Natural killer cell (primary cell): ENCODE measurements at regions not wholly inside any gene's neighbourhood (a gene's known extent, or its start where the extent isn't known, plus 50 kb on each side); places are given as distances from the start of the nearest gene placed in this dataset.

ENCODE experiments used
- ATAC-seq, 3 donors: fragments of 150-1000 bp in 2 of 3; fragments of 200-7000 bp in 1 of 3; cut with Tn5 transposase; 1 replicate in 1 of 3; 2 replicates in 2 of 3; pipeline ENCODE4 v1.10.0; 2021; ENCODE audit warnings: mild to moderate bottlenecking in 2 of 3, moderate library complexity in 2 of 3
- DNase-seq, 2 donors: peaks; one replicate each; pipeline versions ENCODE4 v3.0.0 to v3.0.0-alpha.2; 2013 to 2021; ENCODE audit warnings: mixed read lengths in 1 of 2
- H3K27ac ChIP-seq: one replicate; pipeline ENCODE4 v1.5.1; 2013; ENCODE audit warnings: mild to moderate bottlenecking, low read length
- H3K27me3 ChIP-seq: one replicate; pipeline ENCODE4 v1.6.1; 2013; ENCODE audit warnings: low read length; ENCODE audit not compliant: control insufficient read depth, insufficient read depth
- H3K36me3 ChIP-seq: one replicate; pipeline ENCODE4 v1.6.1; 2013; ENCODE audit warnings: low read length; ENCODE audit not compliant: control insufficient read depth, insufficient read depth
- H3K4me1 ChIP-seq: one replicate; pipeline ENCODE4 v1.6.1; 2013; ENCODE audit warnings: low read length; ENCODE audit not compliant: control insufficient read depth, insufficient read depth
- H3K4me3 ChIP-seq: one replicate; pipeline ENCODE4 v1.5.1; 2013; ENCODE audit warnings: low read length
- H3K9me3 ChIP-seq: one replicate; pipeline ENCODE4 v1.6.1; 2013; ENCODE audit warnings: low read length; ENCODE audit not compliant: control insufficient read depth, insufficient read depth
- H3K27ac Mint-ChIP-seq, 2 donors: one replicate each; pipeline ENCODE4 v1.8.0; 2022; ENCODE audit warnings: mild to moderate bottlenecking in 2 of 2, mixed read lengths in 2 of 2, moderate library complexity in 1 of 2
- H3K27me3 Mint-ChIP-seq, 2 donors: one replicate each; pipeline ENCODE4 v1.8.0; 2022; ENCODE audit warnings: low read depth in 2 of 2, mixed read lengths in 2 of 2
- H3K36me3 Mint-ChIP-seq: one replicate; pipeline ENCODE4 v1.8.0; 2022; ENCODE audit warnings: mixed read lengths
- H3K4me1 Mint-ChIP-seq, 2 donors: one replicate each; pipeline ENCODE4 v1.8.0; 2022; ENCODE audit warnings: mixed read lengths in 2 of 2
- H3K4me3 Mint-ChIP-seq: one replicate; pipeline ENCODE4 v1.8.0; 2022; ENCODE audit warnings: mild to moderate bottlenecking, moderate library complexity, mixed read lengths
- H3K9me3 Mint-ChIP-seq, 2 donors: one replicate each; pipeline ENCODE4 v1.8.0; 2022; ENCODE audit warnings: mixed read lengths in 2 of 2
- CTCF ChIP-seq: fragments of 200-600 bp; IDR thresholded peaks from one replicate; pipeline ENCODE4 v1.8.0; 2022; ENCODE audit warnings: antibody characterized with exemption
- WGBS: methylation state at CpG from one replicate; pipeline ENCODE4 v1.1.7; 2013; ENCODE audit warnings: missing lambda C conversion rate; ENCODE audit not compliant: insufficient coverage; 5-methylcytosine and 5-hydroxymethylcytosine counted together
- intact Hi-C: fragments of 100-400 bp; cut with micrococcal nuclease; formaldehyde crosslinking; loops from one replicate; pipeline ENCODE4 v1.14.2; 2022

- no peak for TF ChIP-seq CTCF
- H3K36me3 Mint-ChIP-seq = no peaks in the 10 kb centered on the region
- Histone ChIP-seq H3K27me3 (no peaks in the 10 kb centered on the region), H3K4me1 (no peaks in the 10 kb centered on the region), H3K9me3 (no peaks in the 10 kb centered on the region), H3K27ac (no peak overlapping the region), H3K36me3 (no peaks in the 10 kb centered on the region), H3K4me3 (no peak overlapping the region)
- no peak for DNase-seq
- no peak overlapping the region for H3K4me3 Mint-ChIP-seq
- H3K9me3 Mint-ChIP-seq = no peaks in the 10 kb centered on the region
- intact Hi-C loops = no loop called here
- 9% methylated on average over 1 of the region's 2 CpGs for WGBS
- no peak overlapping the region for H3K27ac Mint-ChIP-seq
- no peaks in the 10 kb centered on the region for H3K4me1 Mint-ChIP-seq
- no peaks in the 10 kb centered on the region for H3K27me3 Mint-ChIP-seq
- no peak for ATAC-seq
Measured at GRCh38 chrX:124555036-124555595, 208.8 kb downstream of the SH2D1A start.

- no peak for DNase-seq
- H3K27me3 ChIP-seq = no peaks in the 10 kb centered on the region
- Mint-ChIP-seq H3K9me3 (no peaks in the 10 kb centered on the region), H3K27me3 (no peaks in the 10 kb centered on the region), H3K36me3 (no peaks in the 10 kb centered on the region), H3K4me3 (no peak overlapping the region), H3K4me1 (no peaks in the 10 kb centered on the region), H3K27ac (no peak overlapping the region)
- TF ChIP-seq CTCF = no peak
- 100% methylated on average over 1 of the region's 1 CpG for WGBS
- no peaks in the 10 kb centered on the region for H3K36me3 ChIP-seq
- no peaks in the 10 kb centered on the region for H3K9me3 ChIP-seq
- H3K4me3 ChIP-seq = no peak overlapping the region
- intact Hi-C loops = no loop called here
- no peak for ATAC-seq
- no peak overlapping the region for H3K27ac ChIP-seq
- H3K4me1 ChIP-seq = no peaks in the 10 kb centered on the region
Measured at GRCh38 chrX:124557976-124558375, 211.6 kb downstream of the SH2D1A start.

GRCh38 chrX:124573468-124573867 lies 227.1 kb downstream of the SH2D1A start:
- Histone ChIP-seq H3K4me1 (no peaks in the 10 kb centered on the region), H3K9me3 (no peaks in the 10 kb centered on the region), H3K27me3 (no peaks in the 10 kb centered on the region), H3K4me3 (no peak overlapping the region), H3K27ac (no peak overlapping the region), H3K36me3 (no peaks in the 10 kb centered on the region)
- intact Hi-C loops = no loop called here
- DNase-seq = no peak
- Mint-ChIP-seq H3K4me1 (peaks cover 0 to 5% of the 10 kb centered on the region in 2 donors), H3K27ac (no peak overlapping the region), H3K27me3 (peaks cover 0 to 6% of the 10 kb centered on the region in 2 donors), H3K4me3 (no peak overlapping the region), H3K9me3 (no peaks in the 10 kb centered on the region), H3K36me3 (no peaks in the 10 kb centered on the region)
- WGBS = no CpG with 5 or more reads among the region's 2 CpGs
- no peak for TF ChIP-seq CTCF
- no peak for ATAC-seq

- no peak overlapping the region for H3K4me3 ChIP-seq
- no peak for ATAC-seq
- H3K27me3 ChIP-seq = no peaks in the 10 kb centered on the region
- no peaks in the 10 kb centered on the region for H3K9me3 ChIP-seq
- no peaks in the 10 kb centered on the region for H3K4me1 ChIP-seq
- no peak overlapping the region for H3K27ac ChIP-seq
- DNase-seq = peak in 1 of 2 donors; percentile 2
- H3K27ac Mint-ChIP-seq = no peak overlapping the region
- no peak for TF ChIP-seq CTCF
- intact Hi-C loops = no loop called here
- H3K36me3 Mint-ChIP-seq = peaks cover 8% of the 10 kb centered on the region
- H3K4me1 Mint-ChIP-seq = peaks cover 0 to 11% of the 10 kb centered on the region in 2 donors
- no peaks in the 10 kb centered on the region for H3K27me3 Mint-ChIP-seq
- H3K4me3 Mint-ChIP-seq = no peak overlapping the region
- H3K9me3 Mint-ChIP-seq = peaks cover 0 to 5% of the 10 kb centered on the region in 2 donors
- no peaks in the 10 kb centered on the region for H3K36me3 ChIP-seq
Measured at GRCh38 chrX:124592744-124593143, 246.4 kb downstream of the SH2D1A start.
